ENCODE measurements at regions not wholly inside any gene's neighbourhood (a gene's known extent, or its start where the extent isn't known, plus 50 kb on each side); places are given as distances from the start of the nearest gene placed in this dataset.

DNA sequence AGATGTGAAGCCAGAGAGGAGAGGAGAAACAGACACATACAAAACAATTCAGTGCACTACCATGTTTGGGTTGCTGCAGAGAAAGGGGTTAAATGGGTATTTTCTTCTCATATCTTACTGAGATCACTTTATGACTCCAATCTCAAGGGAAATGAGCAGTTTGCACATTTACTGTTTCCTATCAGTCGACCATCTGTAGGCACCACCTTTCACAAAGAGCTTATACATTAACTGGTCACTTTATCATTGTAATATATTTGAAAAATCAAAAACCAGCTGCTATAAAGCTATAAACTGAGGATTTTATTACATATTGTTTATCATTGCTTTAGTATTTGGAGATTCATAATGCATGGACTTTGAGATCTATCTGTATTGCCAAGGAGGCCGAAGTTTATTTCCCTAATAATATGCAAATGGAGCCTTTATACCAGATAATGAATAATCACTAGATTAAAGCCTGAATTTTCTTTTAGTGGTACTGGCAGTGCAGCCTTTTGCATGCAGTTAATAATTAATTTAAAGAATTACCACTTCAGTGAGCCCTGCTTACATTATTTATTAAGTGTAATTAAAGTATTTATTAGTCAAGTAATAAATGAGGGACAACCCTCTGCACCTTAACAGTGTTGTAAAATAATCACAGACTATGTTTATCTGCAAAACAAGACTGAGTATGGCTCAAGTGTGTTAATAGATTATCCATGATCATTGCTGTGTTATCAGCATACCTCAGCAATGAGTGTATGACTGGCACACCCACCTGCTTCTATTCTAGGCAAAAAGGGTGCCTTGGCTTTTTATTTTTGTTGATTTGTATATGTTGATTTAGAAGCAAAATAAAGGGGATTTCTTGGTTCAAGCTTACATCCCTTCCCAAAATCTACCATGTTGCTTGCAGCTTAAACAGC is 167.7 kb upstream of the SLC14A2 start:
- DNase-seq (ENCODE audit: insufficient read length, low spot score) (no peak), FAIRE-seq (no peak)

DNA sequence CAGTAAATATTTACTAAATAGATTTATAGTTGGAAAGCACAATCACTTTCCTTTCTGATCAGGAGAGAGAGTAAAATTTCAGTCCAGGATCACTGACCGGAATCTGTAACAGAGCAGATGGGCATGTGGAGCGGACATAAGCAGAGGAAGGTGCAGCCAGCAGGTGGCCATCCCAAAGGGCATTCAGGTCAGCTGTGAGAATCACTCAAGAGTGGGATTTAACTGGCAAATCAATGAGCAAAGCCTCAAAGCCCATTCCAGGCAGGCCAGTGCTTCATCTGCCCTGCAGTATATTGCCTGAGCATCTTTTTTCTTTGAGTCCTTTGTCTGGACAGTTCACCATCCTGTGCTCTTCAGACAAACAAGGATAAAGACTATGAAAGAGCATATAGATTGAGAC is 166.4 kb upstream of the SLC14A2 start:
- FAIRE-seq (no peak), DNase-seq (ENCODE audit: insufficient read length, low spot score) (no peak)
- no peak for TF ChIP-seq CTCF (IDR thresholded peaks at IDR 0.05; ENCODE audit: insufficient read depth, missing control alignments)

More for the DNA sequence above, 167.7 kb upstream of the SLC14A2 start:
- no peak for TF ChIP-seq CTCF (IDR thresholded peaks at IDR 0.05; ENCODE audit: insufficient read depth, missing control alignments)

DNA sequence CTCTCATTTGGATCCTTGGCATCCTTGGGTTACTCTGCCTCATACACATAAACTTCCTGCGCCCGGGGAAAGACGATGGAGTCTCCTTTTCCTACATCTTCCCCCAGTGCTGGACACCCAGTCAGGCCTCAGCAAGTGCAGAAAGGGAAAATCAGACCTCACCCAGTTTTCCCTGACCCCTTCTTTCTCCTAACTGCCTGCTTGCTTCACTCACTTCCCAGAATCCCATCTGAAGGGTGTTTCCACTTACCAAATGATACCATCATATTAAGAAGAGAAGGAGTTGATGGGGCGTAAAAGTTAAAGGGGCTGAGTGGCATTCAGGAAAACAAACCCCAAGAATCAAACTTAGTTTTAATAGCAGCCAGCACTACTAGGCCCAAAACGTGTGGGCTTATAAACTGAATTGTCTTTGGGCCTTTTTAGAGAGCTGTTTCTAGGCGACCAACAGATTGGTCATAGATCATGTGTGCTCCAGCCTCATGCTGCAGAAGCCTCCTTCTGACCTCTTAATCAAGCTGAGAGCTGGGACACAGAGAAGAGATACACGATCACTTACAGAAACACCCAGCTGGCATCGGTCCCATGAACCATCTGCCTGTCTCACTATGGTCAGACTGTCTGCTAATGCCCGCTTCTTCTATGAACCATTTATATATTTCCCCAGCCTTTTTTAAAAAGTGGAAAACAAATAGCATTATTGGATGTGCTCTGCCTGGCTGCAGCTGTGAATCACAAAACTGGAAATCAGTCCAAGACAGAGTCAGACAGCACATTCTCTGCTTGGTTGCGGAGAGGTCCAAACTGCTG is 165.7 kb upstream of the SLC14A2 start:
- DNase-seq (ENCODE audit: insufficient read length, low spot score), result no peak
- FAIRE-seq, result no peak
- TF ChIP-seq CTCF (IDR thresholded peaks at IDR 0.05; ENCODE audit: insufficient read depth, missing control alignments), result no peak

GRCh38 chr18:45456090-45457021 is 158.9 kb upstream of the SLC14A2 start:
- FAIRE-seq (no peak), DNase-seq (ENCODE audit: insufficient read length, low spot score) (no peak)
- TF ChIP-seq CTCF (IDR thresholded peaks at IDR 0.05; ENCODE audit: insufficient read depth, missing control alignments), result no peak

- DNase-seq (ENCODE audit: insufficient read length, low spot score) (no peak), FAIRE-seq (no peak)
- TF ChIP-seq CTCF (IDR thresholded peaks at IDR 0.05; ENCODE audit: insufficient read depth, missing control alignments), result no peak
These were observed 157.2 kb upstream of the SLC14A2 start for GRCh38 chr18:45458033-45458432.

- TF ChIP-seq CTCF (IDR thresholded peaks at IDR 0.05; ENCODE audit: insufficient read depth, missing control alignments), result no peak
- no peak for DNase-seq (ENCODE audit: insufficient read length, low spot score)
- FAIRE-seq, result no peak
These were observed 153.1 kb upstream of the SLC14A2 start for GRCh38 chr18:45462179-45462578.
